ENCODE measurements at regions not wholly inside any gene's neighbourhood (a gene's known extent, or its start where the extent isn't known, plus 50 kb on each side); places are given as distances from the start of the nearest gene placed in this dataset.

GRCh38 chr16:55039042-55039441, 108.4 kb downstream of the IRX5 start:
- TF ChIP-seq, protein P1, sequence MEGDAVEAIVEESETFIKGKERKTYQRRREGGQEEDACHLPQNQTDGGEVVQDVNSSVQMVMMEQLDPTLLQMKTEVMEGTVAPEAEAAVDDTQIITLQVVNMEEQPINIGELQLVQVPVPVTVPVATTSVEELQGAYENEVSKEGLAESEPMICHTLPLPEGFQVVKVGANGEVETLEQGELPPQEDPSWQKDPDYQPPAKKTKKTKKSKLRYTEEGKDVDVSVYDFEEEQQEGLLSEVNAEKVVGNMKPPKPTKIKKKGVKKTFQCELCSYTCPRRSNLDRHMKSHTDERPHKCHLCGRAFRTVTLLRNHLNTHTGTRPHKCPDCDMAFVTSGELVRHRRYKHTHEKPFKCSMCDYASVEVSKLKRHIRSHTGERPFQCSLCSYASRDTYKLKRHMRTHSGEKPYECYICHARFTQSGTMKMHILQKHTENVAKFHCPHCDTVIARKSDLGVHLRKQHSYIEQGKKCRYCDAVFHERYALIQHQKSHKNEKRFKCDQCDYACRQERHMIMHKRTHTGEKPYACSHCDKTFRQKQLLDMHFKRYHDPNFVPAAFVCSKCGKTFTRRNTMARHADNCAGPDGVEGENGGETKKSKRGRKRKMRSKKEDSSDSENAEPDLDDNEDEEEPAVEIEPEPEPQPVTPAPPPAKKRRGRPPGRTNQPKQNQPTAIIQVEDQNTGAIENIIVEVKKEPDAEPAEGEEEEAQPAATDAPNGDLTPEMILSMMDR (IDR thresholded peaks at IDR 0.05; ENCODE audit: low read depth, low read length), result no peak
- no peak for DNase-seq (ENCODE audit: low read depth in 2 of 2)
- H3K4me3 ChIP-seq (replicated peaks in 1 of 2; ENCODE audit: low read depth in 2 of 2, low read length in 2 of 2), result no peak overlapping the region

- TF ChIP-seq, protein P1 (IDR thresholded peaks at IDR 0.05; ENCODE audit: low read depth, low read length), result no peak
Observed at GRCh38 chr16:55039511-55039910, 108.8 kb downstream of the IRX5 start.

DNA sequence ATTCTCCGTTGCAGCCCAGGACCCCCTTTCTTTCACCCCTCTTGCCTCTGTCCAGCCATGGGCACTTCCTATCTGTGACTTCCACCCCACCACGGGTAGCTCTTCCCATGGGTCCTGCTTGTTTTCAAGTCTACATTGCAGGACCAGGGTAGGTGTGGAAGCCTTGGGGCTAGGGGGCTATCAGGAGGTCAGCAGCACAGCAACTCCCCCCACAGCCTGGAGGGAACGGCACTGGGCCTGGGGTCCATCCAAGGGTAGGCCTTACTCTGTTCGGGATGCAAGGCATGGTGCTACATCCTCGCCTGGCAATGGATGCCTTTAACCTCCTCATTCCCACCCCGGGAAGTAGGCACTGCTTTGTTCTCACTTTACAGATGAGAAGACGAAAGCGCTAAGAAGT, 109.3 kb downstream of the IRX5 start:
- DNase-seq (ENCODE audit: low read depth in 2 of 2), result no peak
- H3K4me3 ChIP-seq (replicated peaks in 1 of 2; ENCODE audit: low read depth in 2 of 2, low read length in 2 of 2), result no peak overlapping the region
- TF ChIP-seq, protein P1 (IDR thresholded peaks at IDR 0.05; ENCODE audit: low read depth, low read length), result no peak

More at GRCh38 chr16:55039511-55039910, 108.8 kb downstream of the IRX5 start:
- H3K4me3 ChIP-seq (replicated peaks in 1 of 2; ENCODE audit: low read depth in 2 of 2, low read length in 2 of 2), result no peak overlapping the region
- DNase-seq (ENCODE audit: low read depth in 2 of 2), result no peak

DNA sequence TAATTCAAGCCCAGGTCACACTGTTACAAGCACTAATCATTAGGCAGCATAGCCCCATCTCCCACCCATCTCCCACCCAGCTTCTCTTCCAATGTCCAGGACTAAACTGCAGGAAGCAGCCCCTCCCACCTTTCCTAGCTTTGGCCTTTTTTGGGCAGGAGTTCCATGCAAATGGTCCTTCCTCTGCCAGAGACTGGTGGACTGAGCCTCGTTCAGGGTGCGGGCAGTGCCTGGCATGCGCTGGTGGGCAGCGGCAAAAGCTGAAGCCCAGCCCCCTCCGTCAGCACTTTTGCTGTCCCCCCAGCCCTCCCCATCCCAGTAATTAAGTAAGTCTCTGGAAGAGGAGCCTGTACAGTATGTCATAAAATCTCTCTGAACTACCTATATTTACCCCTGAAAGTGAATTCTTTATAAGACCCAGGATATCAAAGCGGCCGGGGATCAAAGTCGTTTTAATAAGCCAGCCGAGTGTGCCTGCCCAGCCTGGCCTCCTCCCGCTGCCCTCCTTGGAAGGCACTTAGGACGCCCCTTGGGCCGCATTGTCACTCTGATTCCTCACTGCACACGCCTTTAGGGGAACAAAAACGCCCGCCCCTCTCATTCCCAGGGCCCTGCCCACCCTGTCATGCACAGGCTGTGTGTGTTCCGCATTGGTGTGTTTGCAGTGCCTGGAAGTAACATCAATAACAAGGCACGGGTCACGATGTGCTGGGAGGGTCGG, 109.9 kb downstream of the IRX5 start:
- TF ChIP-seq, protein P1 (IDR thresholded peaks at IDR 0.05; ENCODE audit: low read depth, low read length), result no peak
- DNase-seq (ENCODE audit: low read depth in 2 of 2), result no peak

GRCh38 chr16:55041540-55042234, 111.0 kb downstream of the IRX5 start:
- TF ChIP-seq, protein P1 (IDR thresholded peaks at IDR 0.05; ENCODE audit: low read depth, low read length), result no peak
- H3K4me3 ChIP-seq (replicated peaks in 1 of 2; ENCODE audit: low read depth in 2 of 2, low read length in 2 of 2), result no peak overlapping the region
- no peak for DNase-seq (ENCODE audit: low read depth in 2 of 2)

More for the DNA sequence above, 109.9 kb downstream of the IRX5 start:
- H3K4me3 ChIP-seq (replicated peaks in 1 of 2; ENCODE audit: low read depth in 2 of 2, low read length in 2 of 2), result no peak overlapping the region

GRCh38 chr16:55042556-55043432, 112.1 kb downstream of the IRX5 start:
- DNase-seq (ENCODE audit: low read depth in 2 of 2), result no peak
- TF ChIP-seq, protein P1 (IDR thresholded peaks at IDR 0.05; ENCODE audit: low read depth, low read length), result no peak
- H3K4me3 ChIP-seq (replicated peaks in 1 of 2; ENCODE audit: low read depth in 2 of 2, low read length in 2 of 2), result no peak overlapping the region

Data from cardiac fibroblast (primary cell).